AG04450 (cell line): ENCODE measurements at regions not wholly inside any gene's neighbourhood (a gene's known extent, or its start where the extent isn't known, plus 50 kb on each side); places are given as distances from the start of the nearest gene placed in this dataset.

Experiments used
- CTCF ChIA-PET: fragments of 300-600, 350-600 bp; formaldehyde crosslinking; extraction: SDS; loops from one replicate; lab custom pipeline; 2022; ENCODE audit warnings: antibody characterized with exemption, inconsistent platforms; lab: Charles Lee
- POLR2A ChIA-PET: fragments of 350-600 bp; formaldehyde crosslinking; extraction: SDS; loops from one replicate; lab custom pipeline; 2021; ENCODE audit warnings: antibody characterized with exemption, inconsistent platforms; lab: Yijun Ruan, JAX
- DNase-seq: peaks from one replicate; pipeline ENCODE4 v3.0.0-alpha.2; 2011; ENCODE audit warnings: low read depth, low spot score
- H3K27ac ChIP-seq: one replicate; pipeline ENCODE4 v1.5.1; 2012; ENCODE audit warnings: low read depth, low read length, control low read depth
- H3K27me3 ChIP-seq: one replicate; pipeline ENCODE4 v1.6.0; 2012; ENCODE audit warnings: low read length; ENCODE audit not compliant: control insufficient read depth, insufficient read depth
- H3K4me3 ChIP-seq: 2 replicates; pipeline ENCODE4 v1.5.1; 2011; ENCODE audit warnings: mild to moderate bottlenecking, low read depth, low read length, control low read depth
- H3K9me3 ChIP-seq: 2 replicates; pipeline ENCODE4 v1.5.1; 2012; ENCODE audit warnings: low read length; ENCODE audit not compliant: control insufficient read depth, insufficient read depth
- TF ChIP-seq, protein P1 (sequence below): IDR thresholded peaks from 2 replicates; pipeline ENCODE4 v1.5.1; 2011; ENCODE audit warnings: low read depth, low read length, control low read depth, inconsistent platforms

DNA sequence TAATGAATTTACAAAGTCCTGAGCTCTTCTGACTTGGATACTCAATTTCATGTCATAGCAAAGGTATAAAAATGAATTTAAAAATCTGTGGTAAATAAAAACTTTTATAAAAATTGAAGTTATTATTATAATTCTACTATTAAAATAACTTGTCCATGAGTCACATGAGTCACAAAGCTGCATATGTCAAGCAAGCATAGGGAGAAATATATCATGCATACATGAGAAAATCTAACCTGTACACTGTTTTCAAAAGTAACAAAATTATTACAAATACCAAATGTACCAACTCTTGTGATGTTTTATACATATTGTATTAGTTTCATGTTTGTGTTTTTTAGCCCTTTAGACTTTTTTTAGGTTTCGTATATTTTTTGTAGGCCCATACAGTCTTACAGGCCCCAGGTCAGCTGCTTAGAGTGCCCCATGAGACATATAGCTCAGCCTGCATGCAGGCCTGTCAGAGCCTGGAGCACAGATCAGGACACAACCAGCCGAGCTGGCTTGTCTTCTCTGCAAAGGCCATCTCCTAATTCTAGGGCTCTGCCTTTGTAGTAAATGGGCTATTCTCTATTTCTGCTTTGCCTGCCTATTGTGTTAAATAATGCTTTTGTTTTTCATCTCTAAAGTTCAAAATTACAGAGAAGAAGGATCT is 818.7 kb upstream of the TENM3 start:
- POLR2A ChIA-PET = no interaction called here
- CTCF ChIA-PET = interaction anchor here (0.5 to 0.8 kb wide), 2 partner anchors 15 to 1834 kb away, joined by 3 to 7 read pairs; no protein-coding TSS in a partner anchor

DNA sequence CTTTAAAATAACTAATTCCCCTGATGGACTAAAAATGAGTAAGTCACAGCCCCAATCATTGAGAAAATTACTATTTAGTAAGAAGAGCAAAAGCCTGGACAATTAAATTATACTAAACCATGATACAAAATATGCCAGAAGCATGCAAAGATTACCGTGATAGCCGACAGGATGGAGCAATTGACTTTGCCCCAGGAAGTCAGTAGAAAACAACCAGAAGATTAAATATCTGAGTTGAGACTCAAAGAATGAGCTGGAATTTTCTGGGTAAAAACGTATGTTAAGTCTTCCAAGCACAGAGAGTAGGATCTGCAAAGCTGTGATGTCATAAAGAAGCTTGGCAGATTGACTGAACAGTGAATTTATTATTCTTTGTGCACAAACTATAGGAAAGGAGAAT is 816.1 kb upstream of the TENM3 start:
- ChIA-PET CTCF (no interaction called here), POLR2A (no interaction called here)
- TF ChIP-seq, protein P1, sequence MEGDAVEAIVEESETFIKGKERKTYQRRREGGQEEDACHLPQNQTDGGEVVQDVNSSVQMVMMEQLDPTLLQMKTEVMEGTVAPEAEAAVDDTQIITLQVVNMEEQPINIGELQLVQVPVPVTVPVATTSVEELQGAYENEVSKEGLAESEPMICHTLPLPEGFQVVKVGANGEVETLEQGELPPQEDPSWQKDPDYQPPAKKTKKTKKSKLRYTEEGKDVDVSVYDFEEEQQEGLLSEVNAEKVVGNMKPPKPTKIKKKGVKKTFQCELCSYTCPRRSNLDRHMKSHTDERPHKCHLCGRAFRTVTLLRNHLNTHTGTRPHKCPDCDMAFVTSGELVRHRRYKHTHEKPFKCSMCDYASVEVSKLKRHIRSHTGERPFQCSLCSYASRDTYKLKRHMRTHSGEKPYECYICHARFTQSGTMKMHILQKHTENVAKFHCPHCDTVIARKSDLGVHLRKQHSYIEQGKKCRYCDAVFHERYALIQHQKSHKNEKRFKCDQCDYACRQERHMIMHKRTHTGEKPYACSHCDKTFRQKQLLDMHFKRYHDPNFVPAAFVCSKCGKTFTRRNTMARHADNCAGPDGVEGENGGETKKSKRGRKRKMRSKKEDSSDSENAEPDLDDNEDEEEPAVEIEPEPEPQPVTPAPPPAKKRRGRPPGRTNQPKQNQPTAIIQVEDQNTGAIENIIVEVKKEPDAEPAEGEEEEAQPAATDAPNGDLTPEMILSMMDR = no peak
- no peaks in the 10 kb centered on the region for H3K27me3 ChIP-seq
- no peak overlapping the region for H3K4me3 ChIP-seq
- no peaks in the 10 kb centered on the region for H3K9me3 ChIP-seq
- no peak for DNase-seq
- no peak overlapping the region for H3K27ac ChIP-seq

More for the DNA sequence above, 818.7 kb upstream of the TENM3 start:
- Histone ChIP-seq H3K9me3 (no peaks in the 10 kb centered on the region), H3K27me3 (no peaks in the 10 kb centered on the region), H3K4me3 (no peak overlapping the region), H3K27ac (no peak overlapping the region)
- DNase-seq = no peak
- TF ChIP-seq, protein P1 = no peak

DNA sequence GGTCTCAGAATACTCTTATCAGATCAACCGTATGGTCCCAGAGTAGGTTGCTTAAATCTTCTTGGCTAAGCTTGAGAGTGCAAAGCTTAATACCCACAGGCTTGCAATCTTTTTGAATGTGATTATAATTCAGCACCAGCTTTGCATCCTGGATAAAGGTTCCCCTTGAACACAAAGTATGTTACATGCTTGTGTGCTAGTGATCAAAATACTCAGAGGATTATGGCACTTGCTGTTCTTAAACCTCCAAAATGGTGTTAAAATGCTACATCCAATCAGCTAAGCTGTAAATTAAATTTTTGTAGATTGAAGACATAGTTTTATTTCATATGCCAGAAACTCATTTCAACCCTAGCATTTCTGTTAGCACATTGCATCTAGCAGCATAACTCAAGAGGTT is 812.2 kb upstream of the TENM3 start:
- no peaks in the 10 kb centered on the region for H3K9me3 ChIP-seq
- ChIA-PET CTCF (no interaction called here), POLR2A (no interaction called here)
- DNase-seq = no peak
- H3K4me3 ChIP-seq = no peak overlapping the region
- H3K27ac ChIP-seq = no peak overlapping the region
- H3K27me3 ChIP-seq = no peaks in the 10 kb centered on the region
- TF ChIP-seq, protein P1 = no peak

- DNase-seq = no peak
- Histone ChIP-seq H3K27me3 (no peaks in the 10 kb centered on the region), H3K4me3 (no peak overlapping the region), H3K9me3 (no peaks in the 10 kb centered on the region), H3K27ac (no peak overlapping the region)
- ChIA-PET CTCF (no interaction called here), POLR2A (no interaction called here)
- TF ChIP-seq, protein P1 = no peak
Observed at GRCh38 chr4:181431661-181432060, 811.5 kb upstream of the TENM3 start.

DNA sequence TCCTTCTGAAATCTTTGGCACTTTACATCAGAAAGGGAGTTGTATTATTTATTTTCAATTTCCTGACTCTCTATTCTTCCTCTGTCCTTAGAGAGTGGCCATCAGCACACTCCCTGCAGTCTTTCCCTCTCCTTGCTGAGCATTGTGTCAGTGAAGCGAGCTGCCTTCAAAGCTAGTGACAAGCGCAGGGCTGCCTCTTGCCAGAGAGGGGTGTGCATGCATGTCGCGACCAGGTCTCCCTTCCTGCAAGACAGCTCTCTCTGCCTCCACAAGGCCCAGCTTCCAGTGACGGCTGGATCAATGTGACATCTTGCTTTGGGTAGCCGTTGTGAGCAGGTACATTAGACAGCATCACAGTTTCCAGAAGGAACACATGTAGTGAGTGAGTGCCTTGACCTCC is 810.9 kb upstream of the TENM3 start:
- ChIA-PET CTCF (no interaction called here), POLR2A (no interaction called here)
- Histone ChIP-seq H3K27me3 (no peaks in the 10 kb centered on the region), H3K27ac (no peak overlapping the region), H3K4me3 (no peak overlapping the region), H3K9me3 (no peaks in the 10 kb centered on the region)
- TF ChIP-seq, protein P1 = no peak
- DNase-seq = no peak
